ENCODE measurements at regions not wholly inside any gene's neighbourhood (a gene's known extent, or its start where the extent isn't known, plus 50 kb on each side); places are given as distances from the start of the nearest gene placed in this dataset.

- no peak for DNase-seq
Measured at GRCh38 chr2:12391116-12391515, 325.6 kb upstream of the TRIB2 start.

GRCh38 chr2:12396699-12397098, 320.0 kb upstream of the TRIB2 start:
- DNase-seq = no peak

- no peak for DNase-seq
Measured at GRCh38 chr2:12397854-12398253, 318.9 kb upstream of the TRIB2 start.

GRCh38 chr2:12399240-12399639, 317.5 kb upstream of the TRIB2 start:
- DNase-seq = no peak

DNA sequence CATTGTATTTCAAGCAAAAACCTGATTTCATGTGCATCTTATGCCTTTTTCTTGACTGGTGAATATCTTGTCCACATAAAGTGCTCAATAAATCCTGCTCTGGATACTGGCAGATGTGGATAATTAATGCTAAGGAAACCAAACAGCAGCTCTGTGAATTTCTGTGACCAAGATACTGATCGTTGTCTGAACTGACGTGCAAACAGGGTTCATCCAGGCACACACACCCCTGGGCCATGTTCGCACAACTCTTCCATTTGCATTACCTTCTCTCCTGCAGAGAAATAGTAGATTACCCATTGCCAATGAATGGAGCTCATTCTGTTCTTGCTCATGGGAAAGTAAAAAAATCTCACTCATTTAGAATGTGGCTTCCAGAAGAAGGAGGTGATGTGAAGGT, 316.2 kb upstream of the TRIB2 start:
- no peak for DNase-seq

GRCh38 chr2:12402440-12403139, 314.1 kb upstream of the TRIB2 start:
- no peak for DNase-seq

- DNase-seq = no peak
Measured at GRCh38 chr2:12404497-12404896, 312.2 kb upstream of the TRIB2 start.

DNA sequence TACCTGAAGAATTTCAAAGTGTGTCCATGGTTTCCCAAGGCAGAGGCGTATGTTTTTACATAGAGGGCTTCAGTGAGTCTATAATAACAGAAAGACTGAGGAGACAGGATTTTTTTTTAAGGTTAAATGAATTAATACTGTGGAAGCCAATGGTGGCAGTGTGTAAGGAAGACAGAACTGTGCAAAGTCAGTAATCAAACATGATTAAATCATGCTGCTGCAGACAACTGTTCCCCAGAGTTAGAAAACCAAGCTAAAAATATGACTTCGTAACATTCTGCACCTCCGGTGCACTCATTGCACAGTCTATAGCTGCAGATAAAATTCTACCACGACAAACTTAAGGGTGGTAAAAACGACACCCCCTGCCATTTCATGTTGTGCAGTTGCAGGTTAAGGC, 309.6 kb upstream of the TRIB2 start:
- no peak for DNase-seq

GRCh38 chr2:12412898-12413305, 303.8 kb upstream of the TRIB2 start:
- DNase-seq = peak; percentile 26 to 53

- no peak for DNase-seq
Measured at GRCh38 chr2:12415536-12415935, 301.2 kb upstream of the TRIB2 start.

DNA sequence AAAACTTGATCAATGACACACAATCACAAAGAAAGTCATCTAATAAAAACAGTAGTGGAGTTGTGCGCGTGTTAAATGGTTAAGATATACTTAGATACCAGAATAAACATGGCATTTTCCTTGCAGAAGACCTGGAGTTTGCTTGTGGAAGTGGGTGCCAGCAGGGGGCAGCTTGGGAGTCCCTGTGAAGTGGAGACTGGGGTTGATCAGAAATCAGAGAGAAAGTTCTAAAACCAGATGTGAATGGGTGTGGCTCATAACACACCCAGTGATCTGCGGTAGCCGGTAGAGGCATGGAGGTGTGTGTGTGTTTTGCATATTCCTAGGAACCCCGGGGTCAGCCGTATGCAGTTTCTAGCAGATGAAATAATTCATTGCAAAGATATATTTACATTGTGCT, 300.1 kb upstream of the TRIB2 start:
- peak; percentile 72 to 82 for DNase-seq

- DNase-seq = no peak
Measured at GRCh38 chr2:12417786-12418185, 298.9 kb upstream of the TRIB2 start.

DNA sequence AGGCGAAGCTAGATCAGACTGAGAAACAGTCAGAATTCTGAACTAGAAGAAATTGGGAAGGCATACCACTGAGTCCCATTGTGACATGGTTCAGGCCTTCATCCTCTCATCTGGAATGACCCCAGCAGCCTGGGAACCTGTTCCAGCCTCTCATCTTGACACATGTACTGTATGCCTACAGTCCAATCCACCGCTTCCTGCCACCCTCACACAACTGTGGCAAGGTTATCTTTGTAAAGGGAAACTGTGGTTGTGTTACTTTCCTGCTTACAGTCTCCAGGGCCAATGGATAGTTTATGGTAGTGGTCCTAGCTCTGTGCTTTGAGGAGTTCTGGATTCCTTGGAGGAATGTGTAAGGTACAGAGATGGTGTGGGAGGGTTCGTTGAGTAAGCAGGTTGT, 296.9 kb upstream of the TRIB2 start:
- no peak for DNase-seq

DNA sequence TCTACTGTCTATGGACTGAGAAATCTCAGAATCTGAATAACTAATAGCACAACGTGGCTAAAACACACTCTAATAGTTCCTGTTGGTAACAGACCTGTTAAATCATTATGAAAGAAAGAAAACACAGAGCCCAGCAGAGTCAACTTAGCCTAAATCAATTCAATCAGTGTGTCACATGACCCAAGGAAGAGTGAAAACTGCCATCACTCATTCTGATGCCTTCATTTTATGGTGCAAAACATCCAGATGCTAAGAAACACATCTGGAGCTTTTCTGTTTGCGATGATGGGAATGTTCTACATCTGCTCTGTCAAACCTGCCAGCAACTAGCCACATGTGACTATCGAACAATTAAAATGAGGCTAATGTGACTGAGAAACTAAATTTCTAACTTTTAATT, 295.7 kb upstream of the TRIB2 start:
- no peak for DNase-seq

DNA sequence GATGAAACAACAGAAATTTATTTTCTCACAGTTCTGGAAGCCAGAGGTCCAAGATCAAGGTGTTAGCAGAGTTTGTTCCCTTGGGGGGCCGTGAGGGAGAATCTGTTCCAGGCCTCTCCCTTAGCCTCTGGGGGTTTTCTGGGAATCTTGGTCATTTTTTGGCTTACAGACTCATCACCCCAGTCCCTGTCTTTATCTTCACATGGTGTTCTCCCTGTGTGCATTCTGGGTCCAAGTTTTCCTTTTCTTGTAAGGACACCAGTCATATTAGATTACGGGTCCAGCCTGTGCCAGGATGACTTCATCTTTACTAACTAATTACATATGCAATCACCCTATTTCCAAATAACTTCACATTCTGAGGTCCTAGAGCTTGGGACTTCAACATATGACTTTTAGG, 292.5 kb upstream of the TRIB2 start:
- DNase-seq = no peak

GRCh38 chr2:12424809-12425208, 291.9 kb upstream of the TRIB2 start:
- no peak for DNase-seq

GRCh38 chr2:12428324-12428723, 288.4 kb upstream of the TRIB2 start:
- no peak for DNase-seq

DNA sequence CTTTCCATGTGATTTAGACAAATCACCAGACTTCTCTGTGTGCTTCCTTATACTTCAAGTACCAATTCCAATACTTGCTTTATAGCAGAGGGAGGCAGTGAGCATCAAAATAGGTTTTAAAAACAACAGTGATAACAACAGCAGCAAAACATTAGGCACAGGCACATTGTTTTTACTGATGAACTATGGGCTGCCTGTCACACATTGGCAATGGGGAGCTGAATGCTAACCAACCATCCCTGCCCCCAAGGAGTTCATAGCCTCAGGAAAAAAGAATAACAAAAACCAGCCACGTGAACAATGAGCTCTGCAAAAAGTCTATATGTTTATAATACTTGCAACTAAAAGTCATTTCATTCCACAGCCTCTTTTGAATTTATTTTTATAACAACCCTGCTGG, 287.9 kb upstream of the TRIB2 start:
- no peak for DNase-seq

- no peak for DNase-seq
Measured at GRCh38 chr2:12429779-12430406, 286.8 kb upstream of the TRIB2 start.

- peak in 1 of 2 donors; percentile 43 for DNase-seq
Measured at GRCh38 chr2:12430407-12431133, 286.2 kb upstream of the TRIB2 start.

DNA sequence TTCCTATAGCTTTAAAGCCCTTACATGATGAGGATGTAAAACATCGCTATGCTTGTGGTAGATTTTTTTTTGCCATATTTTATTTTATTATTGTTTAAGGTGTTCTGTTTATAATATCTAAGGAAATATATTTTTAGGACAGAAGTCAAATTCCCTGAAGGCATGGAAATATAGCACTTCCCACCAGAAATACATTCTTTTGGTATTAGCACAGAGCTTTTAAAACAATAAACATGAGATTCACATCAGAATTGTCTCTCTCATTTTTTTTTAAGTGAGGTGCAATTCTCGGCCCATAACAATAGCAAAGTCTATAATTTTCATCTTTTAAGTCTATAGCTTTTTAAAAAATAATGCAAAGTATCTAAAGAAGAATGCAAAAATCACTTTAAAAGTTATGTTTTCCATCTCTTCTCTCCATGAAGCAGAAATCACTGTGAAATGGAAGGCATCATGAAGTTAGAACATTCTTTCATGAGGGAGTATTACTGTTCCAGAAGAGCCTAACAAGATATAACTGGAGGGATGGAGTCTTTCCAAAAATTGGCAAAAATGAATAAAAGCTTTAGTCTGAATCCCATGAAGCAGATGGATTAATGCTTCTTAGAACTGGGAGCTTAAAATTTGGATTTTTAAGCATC, 283.6 kb upstream of the TRIB2 start:
- DNase-seq = no peak

DNA sequence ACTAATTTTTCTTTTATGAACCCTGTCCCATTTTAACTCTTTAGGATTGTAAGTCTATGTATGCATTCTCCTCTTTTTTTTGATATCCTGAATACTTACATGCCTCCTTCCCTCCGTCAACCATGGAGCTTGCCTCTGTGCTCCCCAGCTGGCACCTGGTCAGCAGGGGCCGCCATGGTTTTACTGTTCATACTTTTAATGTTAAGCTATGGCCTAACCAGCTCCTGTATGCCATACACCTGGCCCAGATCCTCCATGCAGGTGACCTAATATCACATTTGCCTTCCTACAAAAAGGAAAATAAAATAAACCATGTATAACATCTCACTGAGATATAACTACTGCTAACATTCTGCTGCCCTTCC, 283.1 kb upstream of the TRIB2 start:
- DNase-seq = no peak

GRCh38 chr2:12434630-12435098, 282.1 kb upstream of the TRIB2 start:
- no peak for DNase-seq

Data from CD4-positive, alpha-beta T cell treated with Interleukin-4 for 1 hour (primary cell).